T47D (cell line): ENCODE measurements at regions not wholly inside any gene's neighbourhood (a gene's known extent, or its start where the extent isn't known, plus 50 kb on each side); places are given as distances from the start of the nearest gene placed in this dataset.

Experiments used
- DNase-seq, 2 experiments: peaks; one replicate each; pipeline versions ENCODE4 v3.0.0 to v3.0.0-alpha.2; 2011 to 2012; ENCODE audit warnings: low read depth in 1 of 2, low spot score in 1 of 2
- JUND ChIP-seq: IDR thresholded peaks from 2 replicates; pipeline ENCODE4 v1.6.1; 2012; ENCODE audit warnings: low read depth
- in situ Hi-C: cut with HindIII; loops from 2 replicates; pipeline ENCODE4 v1.10.0; 2016; ENCODE audit warnings: low sequenced_read_pairs, low pct_unique_long_range_greater_than_20kb

DNA sequence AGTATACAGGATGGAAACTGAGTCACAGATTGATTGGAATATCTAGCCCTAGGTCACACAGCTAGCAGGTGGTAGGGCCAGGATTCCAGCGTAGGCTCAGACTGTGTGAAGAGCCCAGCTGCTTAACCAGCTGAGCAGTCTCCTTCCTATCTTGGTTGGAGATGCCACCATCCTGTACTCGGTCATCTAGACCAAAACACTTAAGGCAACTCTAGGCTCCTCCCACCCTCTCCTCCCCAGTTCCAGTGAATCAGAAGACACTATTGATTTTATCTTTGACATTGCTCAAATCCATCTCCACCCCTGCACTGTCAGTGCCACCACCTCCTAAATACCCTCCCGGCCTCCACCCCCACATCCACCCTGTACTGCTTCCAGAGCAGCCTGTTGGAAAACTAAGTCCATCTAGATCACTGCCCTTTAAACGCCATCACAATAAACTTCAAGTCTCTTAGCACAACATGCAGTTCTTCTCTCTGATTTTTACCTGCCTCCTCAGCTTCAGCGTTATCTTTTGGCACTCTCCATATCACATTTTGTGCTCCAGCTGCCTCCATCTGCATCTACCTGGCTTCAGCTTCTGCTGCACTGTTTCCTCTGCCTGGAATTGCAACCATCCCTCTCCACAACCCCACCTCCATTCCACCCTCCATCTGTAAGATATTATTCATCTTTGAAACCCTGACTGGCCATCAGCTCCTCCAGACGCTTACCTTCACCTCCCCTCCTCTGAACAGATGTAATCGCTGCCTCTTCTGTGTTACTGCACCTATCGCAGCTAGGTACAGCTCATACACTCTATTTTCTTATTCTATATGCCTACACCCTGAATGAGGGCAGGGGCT lies 86.8 kb upstream of the ACP3 start:
- no peak for TF ChIP-seq JUND
- in situ Hi-C loops, result no loop called here
- DNase-seq, result no peak

DNA sequence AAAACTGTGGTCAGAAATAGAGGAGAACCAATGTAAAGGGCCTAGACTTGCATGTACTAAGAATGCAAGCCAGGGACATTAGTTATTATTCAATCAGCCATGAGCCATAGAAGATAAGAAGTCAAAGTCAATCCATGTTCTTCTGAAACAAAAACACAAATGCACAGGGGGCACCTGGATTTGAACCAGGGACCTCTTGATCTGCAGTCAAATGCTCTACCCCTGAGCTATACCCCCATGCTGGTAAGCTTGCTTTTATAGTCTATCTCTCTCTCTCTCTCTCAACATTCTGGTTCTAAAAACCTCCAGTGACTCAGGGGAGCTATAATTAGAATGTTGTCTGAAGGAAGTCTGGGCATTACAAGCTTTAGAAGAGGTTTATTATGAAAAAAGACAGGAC lies 85.6 kb upstream of the ACP3 start:
- no peak for TF ChIP-seq JUND
- in situ Hi-C loops, result no loop called here
- DNase-seq, result no peak

DNA sequence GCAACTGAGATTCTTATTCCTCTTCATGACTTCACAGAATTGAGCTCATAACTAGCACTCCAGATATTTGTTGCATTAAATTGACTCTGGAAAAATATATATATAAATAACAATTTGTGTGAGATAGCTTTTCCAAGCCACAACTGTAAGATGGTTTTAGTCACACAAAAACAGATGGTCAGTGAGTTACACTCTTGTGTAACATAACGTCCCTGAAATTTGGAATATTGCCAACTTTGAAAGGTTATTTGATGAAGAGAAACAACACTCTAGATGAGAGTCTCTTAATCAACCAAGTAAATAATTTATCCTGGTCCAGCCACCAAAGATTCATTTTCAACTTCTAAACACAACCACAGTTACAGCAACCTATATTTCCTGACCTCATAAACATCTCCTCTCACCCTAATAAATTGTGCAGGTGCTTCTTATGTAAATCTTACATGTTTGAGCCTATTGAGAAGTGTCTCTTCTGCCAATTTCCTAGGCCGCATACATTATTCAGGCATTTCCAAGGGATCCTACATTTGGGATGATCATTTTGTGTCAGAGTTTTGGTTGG lies 84.9 kb upstream of the ACP3 start:
- in situ Hi-C loops, result no loop called here
- no peak for TF ChIP-seq JUND
- DNase-seq, result no peak

DNA sequence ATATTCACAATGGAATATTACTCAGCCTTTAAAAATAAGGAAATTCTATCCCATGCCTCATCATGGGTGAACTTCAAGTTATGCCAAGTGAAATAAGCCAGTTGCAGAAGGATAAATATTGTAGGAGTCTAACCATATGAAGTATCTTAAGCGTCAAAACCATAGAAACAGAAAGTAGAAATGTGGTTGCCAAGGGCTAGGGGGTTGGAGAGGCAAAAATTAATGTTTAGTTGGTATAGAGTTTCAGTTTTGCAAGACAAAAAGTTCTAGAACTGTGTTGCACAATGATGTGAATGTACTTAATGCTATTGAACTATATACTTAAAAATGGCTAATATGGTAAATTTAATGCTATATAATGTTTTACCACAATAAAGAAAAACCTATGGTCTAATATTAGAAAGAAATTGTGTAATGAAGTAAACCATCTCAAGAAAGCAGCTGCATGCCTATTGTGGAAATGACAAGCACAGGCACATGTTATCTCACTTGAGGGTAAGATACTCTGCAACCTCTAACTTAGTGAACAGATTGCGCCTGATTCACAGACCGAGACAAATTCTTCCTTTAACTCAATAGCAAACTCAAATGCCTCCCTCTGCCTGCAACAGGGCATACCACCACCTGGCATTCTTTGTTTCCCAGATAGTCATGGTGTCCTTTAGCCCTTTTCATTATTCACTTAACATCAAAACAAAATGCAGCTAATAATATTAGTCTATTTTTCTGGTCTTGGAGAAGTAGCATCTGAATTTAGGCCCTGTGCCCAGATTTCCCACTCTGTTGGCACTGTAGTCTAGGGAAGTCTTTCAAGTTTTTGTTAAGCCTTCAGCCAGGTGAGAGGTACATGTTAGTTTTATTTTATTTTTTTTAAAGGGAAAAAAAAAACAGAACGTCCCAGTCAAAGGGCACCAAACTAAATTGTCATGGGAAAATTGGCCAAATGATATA lies 80.2 kb upstream of the ACP3 start:
- no peak for TF ChIP-seq JUND
- DNase-seq, result no peak
- in situ Hi-C loops, result no loop called here

DNA sequence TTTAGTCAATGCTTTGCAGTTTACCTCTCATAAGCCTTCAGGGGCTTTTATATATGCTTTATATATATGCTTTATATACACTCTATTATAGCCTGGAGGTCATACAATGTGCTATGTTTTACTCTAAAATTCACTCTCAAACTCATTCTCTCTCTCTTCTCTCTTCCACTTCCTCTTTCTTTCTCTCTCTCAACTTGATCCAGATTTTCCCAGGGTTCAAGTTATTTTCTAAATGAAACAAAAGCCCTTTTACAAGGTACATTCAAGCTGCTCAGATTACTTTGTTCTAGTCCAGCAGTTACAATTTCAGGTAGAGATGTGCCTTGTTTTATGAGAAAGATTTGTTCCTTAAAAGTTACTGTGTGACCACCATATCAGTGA lies 79.6 kb upstream of the ACP3 start:
- in situ Hi-C loops, result no loop called here
- no peak for DNase-seq
- no peak for TF ChIP-seq JUND

DNA sequence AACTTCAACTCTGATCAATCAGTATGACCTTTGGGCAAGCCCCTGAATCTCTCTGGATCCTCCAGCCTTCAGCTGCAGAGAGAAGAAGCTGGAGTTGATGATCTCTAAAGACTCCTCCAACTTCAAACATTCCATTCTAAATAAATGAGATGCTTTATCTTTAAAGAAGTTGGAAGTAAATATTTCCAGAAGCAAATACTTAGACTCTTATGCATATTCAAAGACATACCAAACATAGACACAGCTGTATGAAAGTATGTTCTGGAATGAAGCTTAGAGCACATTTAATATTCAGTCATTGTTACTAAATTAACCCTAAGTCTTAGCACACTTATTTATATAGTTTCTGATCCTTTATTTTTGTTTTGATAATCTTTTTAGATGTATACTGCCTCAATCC lies 77.6 kb upstream of the ACP3 start:
- in situ Hi-C loops, result no loop called here
- no peak for TF ChIP-seq JUND

DNA sequence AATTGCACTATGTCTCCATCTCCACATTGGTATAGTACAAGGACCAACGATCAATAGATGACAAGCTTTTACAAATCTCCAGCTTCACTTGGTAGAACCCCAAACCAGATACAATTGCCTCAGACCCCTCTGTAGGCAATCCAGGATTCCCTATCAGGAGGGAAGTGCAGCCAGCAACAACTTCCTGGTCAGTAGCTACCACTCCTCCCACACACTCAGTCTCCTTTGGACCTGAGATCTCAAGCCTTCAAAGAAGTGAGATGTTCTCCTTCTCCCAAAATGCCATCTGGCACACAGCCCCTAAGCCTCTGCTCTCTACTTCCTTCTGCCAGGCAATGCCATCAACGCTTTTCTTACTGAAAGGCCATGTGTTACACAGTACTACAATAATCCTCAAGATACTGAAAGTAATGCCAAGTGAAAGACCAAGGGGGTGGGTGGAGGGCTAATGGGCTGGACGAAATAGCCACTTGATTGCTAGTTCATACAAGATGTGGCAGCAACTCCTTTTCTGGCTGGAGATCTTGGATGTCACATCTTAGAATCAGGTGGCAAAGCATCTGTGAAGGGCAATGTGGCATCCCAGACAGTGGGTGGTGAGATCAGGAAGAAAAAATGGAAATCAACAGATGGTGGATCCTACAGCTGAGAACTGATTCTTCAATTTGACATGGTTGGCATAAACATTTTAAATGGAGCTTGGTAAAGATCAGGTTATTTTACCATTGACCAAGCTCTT lies 75.3 kb upstream of the ACP3 start:
- no peak for DNase-seq
- in situ Hi-C loops, result no loop called here
- no peak for TF ChIP-seq JUND

More for the DNA sequence above, 77.6 kb upstream of the ACP3 start:
- DNase-seq, result no peak

DNA sequence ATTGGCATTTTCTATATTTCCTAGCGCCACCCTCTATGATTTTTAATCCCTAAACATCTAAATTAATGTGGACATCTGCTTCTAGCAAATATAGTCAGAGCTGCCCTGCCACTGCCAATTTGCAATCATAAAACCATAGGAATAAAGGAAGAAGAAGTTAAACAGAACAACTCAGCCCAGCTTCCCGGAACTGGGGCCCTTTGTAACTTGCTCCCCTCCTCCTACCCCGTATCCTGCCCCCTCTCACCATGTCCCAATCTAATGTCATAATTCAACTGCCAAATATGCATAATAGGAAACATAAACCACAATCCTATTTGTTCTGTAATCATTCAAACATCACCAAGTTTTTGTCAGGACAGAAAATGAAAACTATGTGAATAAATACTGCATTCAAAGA lies 74.4 kb upstream of the ACP3 start:
- TF ChIP-seq JUND, result no peak
- DNase-seq, result no peak
- in situ Hi-C loops, result no loop called here

DNA sequence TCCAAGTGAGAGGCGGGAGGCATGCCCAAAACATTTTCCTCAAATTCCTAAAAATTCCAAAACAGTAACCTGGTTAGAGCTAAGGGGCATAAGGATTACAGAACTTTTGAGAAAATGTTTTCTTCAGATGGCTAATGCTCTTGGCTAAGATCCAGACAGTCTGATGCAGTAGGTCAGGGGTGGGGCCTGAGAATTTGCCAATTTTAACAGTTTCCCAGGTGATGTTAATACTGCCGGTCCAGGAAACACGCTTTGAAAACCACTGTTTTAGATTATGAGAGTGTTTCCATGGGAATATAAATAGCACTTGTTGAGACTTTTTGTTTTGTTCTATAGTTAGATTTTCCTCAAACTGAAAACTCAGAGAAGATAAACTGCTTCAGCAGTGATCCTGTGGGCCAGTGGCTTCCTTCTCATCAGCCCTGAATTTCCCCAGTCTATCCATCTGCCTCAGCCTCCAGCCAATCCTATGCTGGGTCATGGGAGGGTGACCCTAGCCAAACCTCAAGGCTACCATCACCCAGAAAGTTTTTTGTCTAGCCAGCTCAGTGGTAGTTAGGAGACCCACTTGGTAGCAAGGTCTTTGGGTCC lies 71.6 kb upstream of the ACP3 start:
- TF ChIP-seq JUND, result no peak
- in situ Hi-C loops, result no loop called here
- DNase-seq, result no peak

DNA sequence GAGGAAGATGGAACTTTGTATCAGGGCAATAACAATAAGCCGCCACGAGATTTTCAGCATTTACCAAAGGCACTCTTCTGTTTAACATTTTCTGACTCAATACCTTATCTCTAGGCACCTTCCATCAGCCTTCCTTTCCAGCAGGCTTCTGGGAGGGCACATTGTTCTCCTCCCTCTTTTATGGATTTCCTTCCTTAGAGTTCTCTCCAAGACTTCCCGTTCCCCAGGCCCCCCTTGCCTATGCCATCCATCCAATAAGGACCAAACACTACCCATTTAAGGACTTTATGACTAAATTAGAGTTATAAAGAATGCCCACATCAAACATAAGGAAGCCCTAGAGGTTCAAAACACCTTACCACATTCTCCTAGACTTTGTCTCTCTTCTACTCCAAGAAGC lies 71.0 kb upstream of the ACP3 start:
- DNase-seq, result no peak
- in situ Hi-C loops, result no loop called here
- TF ChIP-seq JUND, result no peak

DNA sequence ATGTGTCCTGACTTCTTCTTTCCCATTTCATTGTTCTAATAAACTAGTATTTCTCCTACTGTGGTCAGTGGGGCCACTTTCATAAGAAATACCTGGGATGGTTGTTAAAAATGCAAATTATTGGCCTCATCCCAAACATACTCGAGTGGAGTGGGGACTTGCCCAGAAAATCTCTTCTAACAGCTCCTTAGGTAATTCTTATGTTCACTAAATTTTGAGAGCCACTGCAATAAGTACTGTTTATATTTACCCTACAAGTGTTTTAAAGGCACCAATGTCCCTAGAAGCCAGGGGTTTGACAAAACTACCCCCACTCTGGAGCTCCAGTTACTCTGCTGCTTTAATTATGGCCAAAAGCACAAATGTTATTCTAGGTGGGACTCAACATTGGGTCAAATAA lies 70.0 kb upstream of the ACP3 start:
- no peak for DNase-seq
- TF ChIP-seq JUND, result no peak
- in situ Hi-C loops, result no loop called here

DNA sequence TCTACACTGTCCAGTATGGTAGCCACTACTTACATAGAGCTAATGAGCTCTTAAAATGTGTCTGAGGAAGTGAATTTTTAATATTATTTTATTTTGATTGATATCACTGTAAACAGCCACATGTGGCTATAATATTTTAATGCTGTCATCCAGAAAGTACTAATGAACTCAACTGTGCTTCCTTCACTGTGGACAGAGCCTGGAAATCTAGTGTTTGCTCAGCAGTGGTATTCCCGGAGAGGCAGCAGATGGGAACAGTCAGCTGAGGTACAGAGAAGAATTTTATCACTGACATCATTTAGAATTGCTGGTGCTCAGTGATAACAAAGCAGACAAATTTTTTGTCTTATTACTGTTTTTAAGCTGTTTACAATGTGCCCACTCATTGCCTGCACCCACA lies 68.7 kb upstream of the ACP3 start:
- in situ Hi-C loops, result no loop called here
- TF ChIP-seq JUND, result no peak
- no peak for DNase-seq
